H1 (cell line): ENCODE measurements at regions not wholly inside any gene's neighbourhood (a gene's known extent, or its start where the extent isn't known, plus 50 kb on each side); places are given as distances from the start of the nearest gene placed in this dataset.

ENCODE experiments used
- CTCF ChIA-PET: fragments of 300-600 bp; sonication (Branson Sonifier 250); formaldehyde crosslinking; loops from one replicate; lab custom pipeline; 2021; ENCODE audit not compliant: partially characterized antibody; lab: Charles Lee
- POLR2A ChIA-PET: fragments of 300-600 bp; sonication (Branson Sonifier 250); formaldehyde crosslinking; loops from one replicate; lab custom pipeline; 2021; ENCODE audit warnings: inconsistent platforms; ENCODE audit not compliant: partially characterized antibody; lab: Charles Lee
- DNase-seq, 2 experiments: peaks; one replicate each; pipeline versions ENCODE4 v3.0.0 to v3.0.0-alpha.2; 2010 to 2022; ENCODE audit warnings: low spot score in 2 of 2, low read depth in 1 of 2, mixed read lengths in 1 of 2
- FAIRE-seq: peaks from 2 replicates; lab custom pipeline; 2011; peaks lifted over from hg19 to GRCh38; lab: Jason Lieb, UNC
- H2AFZ ChIP-seq: 2 replicates; pipeline ENCODE4 v1.8.1; 2012; ENCODE audit warnings: low read length, inconsistent platforms
- H2AK5ac ChIP-seq: 2 replicates; pipeline ENCODE4 v1.6.1; 2013; ENCODE audit warnings: low read depth, low read length
- H2BK120ac ChIP-seq: replicated peaks from 2 replicates; pipeline ENCODE3; 2013; ENCODE audit warnings: low read depth, low read length, inconsistent platforms
- H2BK12ac ChIP-seq: 2 replicates; pipeline ENCODE4 v1.6.1; 2013; ENCODE audit warnings: low read depth, low read length
- H2BK15ac ChIP-seq: 2 replicates; pipeline ENCODE4 v1.6.1; 2013; ENCODE audit warnings: low read length
- H2BK20ac ChIP-seq: 2 replicates; pipeline ENCODE4 v1.6.1; 2013; ENCODE audit warnings: low read length
- H2BK5ac ChIP-seq: 2 replicates; pipeline ENCODE4 v1.6.1; 2013; ENCODE audit warnings: low read depth, low read length
- H3K14ac ChIP-seq: 2 replicates; pipeline ENCODE4 v1.6.1; 2013; ENCODE audit warnings: inconsistent platforms; ENCODE audit not compliant: insufficient read length
- H3K18ac ChIP-seq: 2 replicates; pipeline ENCODE4 v1.6.1; 2013; ENCODE audit warnings: low read length; ENCODE audit errors: extremely low read depth
- H3K23ac ChIP-seq: 2 replicates; pipeline ENCODE4 v1.6.1; 2013; ENCODE audit warnings: inconsistent platforms; ENCODE audit not compliant: insufficient read length
- H3K23me2 ChIP-seq: 2 replicates; pipeline ENCODE4 v1.6.1; 2013; ENCODE audit warnings: low read depth, low read length
- H3K27ac ChIP-seq: 2 replicates; pipeline ENCODE4 v1.6.1; 2011; ENCODE audit warnings: low read depth, low read length, inconsistent platforms
- H3K27me3 ChIP-seq, 4 experiments: replicated peaks in 1 of 4; 1 replicate in 1 of 4; 2 replicates in 3 of 4; pipeline versions ENCODE4 v1.6.1 to v1.8.1; 2011 to 2013; ENCODE audit warnings: low read length in 3 of 4, mild to moderate bottlenecking in 3 of 4, inconsistent platforms in 2 of 4, mixed read lengths in 2 of 4, moderate library complexity in 1 of 4; ENCODE audit not compliant: control insufficient read depth in 3 of 4, insufficient read depth in 3 of 4; ENCODE audit errors: extremely low read depth in 1 of 4
- H3K36me3 ChIP-seq, 4 experiments: 2 replicates each; pipeline versions ENCODE4 v1.6.1 to v1.8.1; 2011 to 2013; ENCODE audit warnings: mild to moderate bottlenecking in 4 of 4, low read length in 3 of 4, moderate library complexity in 2 of 4, control low read depth in 1 of 4, inconsistent platforms in 1 of 4; ENCODE audit not compliant: insufficient read depth in 4 of 4, control insufficient read depth in 2 of 4
- H3K4ac ChIP-seq: replicated peaks from 2 replicates; pipeline ENCODE3; 2013; ENCODE audit warnings: low read length, low read depth, mixed read lengths, inconsistent platforms; ENCODE audit not compliant: insufficient read length
- H3K4me1 ChIP-seq, 4 experiments: replicated peaks in 1 of 4; 1 replicate in 1 of 4; 2 replicates in 3 of 4; pipeline versions ENCODE4 v1.6.1 to v1.8.1; 2011 to 2013; ENCODE audit warnings: low read length in 3 of 4, inconsistent platforms in 2 of 4, mixed read lengths in 1 of 4; ENCODE audit not compliant: insufficient read depth in 4 of 4, control insufficient read depth in 3 of 4
- H3K4me2 ChIP-seq, 2 experiments: 2 replicates each; pipeline versions ENCODE4 v1.6.1 to v1.8.1; 2011 to 2013; ENCODE audit warnings: low read depth in 2 of 2, low read length in 2 of 2, control low read depth in 1 of 2, inconsistent platforms in 1 of 2, mild to moderate bottlenecking in 1 of 2; ENCODE audit not compliant: insufficient read depth in 1 of 2
- H3K4me3 ChIP-seq, 4 experiments: fragments of 200-600, 300-600 bp in 1 of 4; sonication (generic), shearing (Covaris generic), sonication (Bioruptor Twin) in 1 of 4; 2 replicates each; pipeline versions ENCODE4 v1.5.1 to v1.8.1; 2011 to 2016; ENCODE audit warnings: low read length in 4 of 4, low read depth in 3 of 4, control low read depth in 2 of 4, inconsistent platforms in 2 of 4, mild to moderate bottlenecking in 2 of 4, mixed read lengths in 1 of 4, moderate library complexity in 1 of 4; ENCODE audit not compliant: insufficient read depth in 2 of 4; ENCODE audit errors: extremely low read depth in 1 of 4
- H3K56ac ChIP-seq: replicated peaks from 2 replicates; pipeline ENCODE3; 2013; ENCODE audit warnings: low read depth, mild to moderate bottlenecking, mixed read lengths, low read length, inconsistent platforms; ENCODE audit not compliant: insufficient read length
- H3K79me1 ChIP-seq: 2 replicates; pipeline ENCODE4 v1.6.1; 2013; ENCODE audit warnings: low read depth, low read length, control low read depth
- H3K79me2 ChIP-seq, 2 experiments: 2 replicates each; pipeline versions ENCODE4 v1.6.1 to v1.8.1; 2012 to 2013; ENCODE audit warnings: low read length in 2 of 2, mild to moderate bottlenecking in 2 of 2, inconsistent platforms in 1 of 2; ENCODE audit not compliant: insufficient read depth in 2 of 2, control insufficient read depth in 1 of 2
- H3K9ac ChIP-seq, 4 experiments: replicated peaks in 1 of 4; 1 replicate in 1 of 4; 2 replicates in 3 of 4; pipeline versions ENCODE4 v1.6.1 to v1.8.1; 2011 to 2013; ENCODE audit warnings: low read depth in 3 of 4, low read length in 3 of 4, control low read depth in 2 of 4, mild to moderate bottlenecking in 2 of 4, moderate library complexity in 2 of 4, inconsistent platforms in 1 of 4; ENCODE audit errors: extremely low read depth in 1 of 4
- H3K9me3 ChIP-seq, 2 experiments: 2 replicates each; pipeline versions ENCODE4 v1.6.1 to v1.8.1; 2012 to 2013; ENCODE audit warnings: mild to moderate bottlenecking in 2 of 2, moderate library complexity in 2 of 2, control low read depth in 1 of 2, inconsistent platforms in 1 of 2, low read depth in 1 of 2, low read length in 1 of 2, mixed read lengths in 1 of 2; ENCODE audit not compliant: insufficient read depth in 2 of 2
- H4K20me1 ChIP-seq, 2 experiments: replicated peaks in 1 of 2; 2 replicates each; pipeline versions ENCODE3 to v1.8.1; 2011 to 2013; ENCODE audit warnings: inconsistent platforms in 2 of 2, low read length in 2 of 2, mild to moderate bottlenecking in 1 of 2; ENCODE audit not compliant: insufficient read depth in 2 of 2, control insufficient read depth in 1 of 2
- H4K5ac ChIP-seq: 2 replicates; pipeline ENCODE4 v1.6.1; 2013; ENCODE audit warnings: low read length, low read depth, mixed read lengths, inconsistent platforms; ENCODE audit not compliant: insufficient read length
- H4K8ac ChIP-seq: 2 replicates; pipeline ENCODE4 v1.8.0; 2013; ENCODE audit warnings: mild to moderate bottlenecking, moderate library complexity, low read length, inconsistent platforms; ENCODE audit not compliant: insufficient read depth; ENCODE audit errors: extremely low read depth
- H4K91ac ChIP-seq: replicated peaks from 2 replicates; pipeline ENCODE3; 2013; ENCODE audit warnings: low read length, mixed read lengths, inconsistent platforms; ENCODE audit not compliant: insufficient read length
- KDM1A ChIP-seq: fragments of 200-600, 300-600 bp; sonication (generic); IDR thresholded peaks from 2 replicates; pipeline ENCODE4 v1.7.1; 2016; ENCODE audit warnings: mild to moderate bottlenecking, low read length, borderline replicate concordance
- KDM5A ChIP-seq: fragments of 200-600 bp; IDR thresholded peaks from 2 replicates; pipeline ENCODE4 v1.7.1; 2012; ENCODE audit warnings: mild to moderate bottlenecking, low read length, inconsistent platforms, mixed read lengths
- SP4 ChIP-seq: IDR thresholded peaks from 2 replicates; pipeline ENCODE4 v1.6.1; 2012; ENCODE audit warnings: low read length, inconsistent platforms
- TBP ChIP-seq: IDR thresholded peaks from 2 replicates; pipeline ENCODE4 v1.6.1; 2011; ENCODE audit warnings: low read depth, low read length, improper control_type of control experiment
- ZNF274 ChIP-seq: IDR thresholded peaks from 2 replicates; pipeline ENCODE4 v1.7.0; 2012; ENCODE audit warnings: low read length, borderline replicate concordance; ENCODE audit errors: extremely low read depth
- WGBS, 2 experiments: shearing (Covaris generic) in 1 of 2; methylation state at CpG; one replicate each; pipeline versions ENCODE4 v1.1.6 to v1.1.7; 2013 to 2015; ENCODE audit warnings: low lambda C conversion rate in 2 of 2, mixed read lengths in 2 of 2, inconsistent platforms in 1 of 2, low coverage in 1 of 2, missing lambda C conversion rate in 1 of 2; ENCODE audit not compliant: insufficient replicate concordance in 2 of 2, insufficient coverage in 1 of 2, insufficient read length in 1 of 2; ENCODE audit errors: extremely low coverage in 1 of 2, missing lambda C conversion rate in 1 of 2; 5-methylcytosine and 5-hydroxymethylcytosine counted together

- DNase-seq (no peak), FAIRE-seq (no peak)
- ChIA-PET POLR2A (interaction anchor here (0.7 to 1.2 kb wide), 3 partner anchors 7 to 39 kb away, joined by 3 read pairs; no protein-coding TSS in a partner anchor), CTCF (interaction anchor here (0.6 to 3.1 kb wide), 13 partner anchors 11 to 280 kb away, joined by 3 to 10 read pairs (median 4); no protein-coding TSS in a partner anchor)
- Histone ChIP-seq H3K4me2 (no peak overlapping the region), H3K14ac (no peak overlapping the region), H3K27me3 (no peaks in the 10 kb centered on the region), H3K9ac (no peak overlapping the region), H2AK5ac (0 out of 2 replicates have a peak overlapping the region, but pooled peaks have one; percentile 58), H3K23me2 (no peaks in the 10 kb centered on the region), H2BK20ac (no peak overlapping the region), H4K91ac (no peak overlapping the region), H3K4me3 (no peak overlapping the region), H4K20me1 (no peaks in the 10 kb centered on the region), H3K4ac (no peak overlapping the region), H4K8ac (no peak overlapping the region), H3K27ac (no peak overlapping the region), H4K5ac (no peak overlapping the region), H2BK5ac (no peak overlapping the region), H3K56ac (no peak overlapping the region), H3K79me2 (no peaks in the 10 kb centered on the region), H2BK15ac (peak overlapping the region; percentile 72; the same call in 1 of the 2 replicates), H2BK12ac (peak overlapping the region; percentile 50; the same call in 1 of the 2 replicates), H3K36me3 (no peaks in the 10 kb centered on the region), H3K4me1 (peaks cover 3 to 18% (median 9%) of the 10 kb centered on the region in 4 experiments), H3K23ac (no peak overlapping the region), H3K79me1 (no peaks in the 10 kb centered on the region), H2AFZ (no peak overlapping the region), H3K9me3 (peaks cover 16 to 18% of the 10 kb centered on the region in 2 experiments), H3K18ac (no peak overlapping the region), H2BK120ac (no peak overlapping the region)
- TF ChIP-seq KDM1A, result peak; percentile 70; the same call in 1 of the 2 replicates
- no peak for TF ChIP-seq KDM5A
- TF ChIP-seq SP4, result no peak
- no peak for TF ChIP-seq ZNF274
- TF ChIP-seq TBP, result no peak
- WGBS, 2 experiments, result 91% methylated on average over 6 of the region's 10 CpGs; no CpG with 5 or more reads in 1 of the 2 experiments
Observed at GRCh38 chr12:124651516-124652273, 84.3 kb upstream of the NCOR2 start.
